GM13977 (cell line): ENCODE measurements at regions not wholly inside any gene's neighbourhood (a gene's known extent, or its start where the extent isn't known, plus 50 kb on each side); places are given as distances from the start of the nearest gene placed in this dataset.
"Not testable (repeated sequence)": the region's sequence is repeated elsewhere in the genome, so short reads cannot be mapped to it uniquely, and the experiment has no call there.

Source experiments
- DNase-seq: peaks from one replicate; pipeline ENCODE4 v3.0.0; 2012; ENCODE audit warnings: low spot score
- in situ Hi-C: fragments of 300-500 bp; cut with MboI; formaldehyde crosslinking; loops from one replicate; pipeline ENCODE4 v1.12.0; 2022; ENCODE audit warnings: low sequenced_read_pairs, low pct_unique_long_range_greater_than_20kb, mixed read lengths, inconsistent platforms; ENCODE audit not compliant: unreplicated experiment

- DNase-seq, in situ Hi-C loops: not testable (repeated sequence)
Observed at GRCh38 chr16:29355339-29356059, 51.0 kb downstream of the NPIPB11 start.

GRCh38 chr16:29354449-29354848 lies 52.1 kb downstream of the NPIPB11 start:
- in situ Hi-C loops, DNase-seq: not testable (repeated sequence)

- in situ Hi-C loops, DNase-seq: not testable (repeated sequence)
Observed at GRCh38 chr16:29352617-29352999, 53.9 kb downstream of the NPIPB11 start.

GRCh38 chr16:29351970-29352616 lies 54.4 kb downstream of the NPIPB11 start:
- in situ Hi-C loops, DNase-seq: not testable (repeated sequence)

- DNase-seq, in situ Hi-C loops: not testable (repeated sequence)
Observed at GRCh38 chr16:29351271-29351969, 55.1 kb downstream of the NPIPB11 start.

GRCh38 chr16:29349966-29350365 lies 56.5 kb downstream of the NPIPB11 start:
- DNase-seq, in situ Hi-C loops: not testable (repeated sequence)

GRCh38 chr16:29348748-29349147 lies 57.8 kb downstream of the NPIPB11 start:
- in situ Hi-C loops: not testable (repeated sequence)

GRCh38 chr16:29348123-29348690 lies 58.3 kb downstream of the NPIPB11 start:
- DNase-seq, in situ Hi-C loops: not testable (repeated sequence)

More at GRCh38 chr16:29348748-29349147, 57.8 kb downstream of the NPIPB11 start:
- DNase-seq: not testable (repeated sequence)

GRCh38 chr16:29346796-29347580 lies 59.5 kb downstream of the NPIPB11 start:
- in situ Hi-C loops, DNase-seq: not testable (repeated sequence)

- DNase-seq, in situ Hi-C loops: not testable (repeated sequence)
Observed at GRCh38 chr16:29346203-29346602, 60.3 kb downstream of the NPIPB11 start.

- in situ Hi-C loops, DNase-seq: not testable (repeated sequence)
Observed at GRCh38 chr16:29342937-29343336, 63.6 kb downstream of the NPIPB11 start.

- in situ Hi-C loops, DNase-seq: not testable (repeated sequence)
Observed at GRCh38 chr16:29340779-29341438, 65.6 kb downstream of the NPIPB11 start.

- DNase-seq: not testable (repeated sequence)
Observed at GRCh38 chr16:29340235-29340634, 66.3 kb downstream of the NPIPB11 start.

GRCh38 chr16:29338821-29339700 lies 67.5 kb downstream of the NPIPB11 start:
- in situ Hi-C loops, DNase-seq: not testable (repeated sequence)

More at GRCh38 chr16:29340235-29340634, 66.3 kb downstream of the NPIPB11 start:
- in situ Hi-C loops: not testable (repeated sequence)

- in situ Hi-C loops: not testable (repeated sequence)
Observed at GRCh38 chr16:29337385-29337901, 69.1 kb downstream of the NPIPB11 start.

GRCh38 chr16:29335549-29335846 lies 71.0 kb downstream of the NPIPB11 start:
- DNase-seq, in situ Hi-C loops: not testable (repeated sequence)

More at GRCh38 chr16:29337385-29337901, 69.1 kb downstream of the NPIPB11 start:
- DNase-seq: not testable (repeated sequence)
